ENCODE measurements at regions not wholly inside any gene's neighbourhood (a gene's known extent, or its start where the extent isn't known, plus 50 kb on each side); places are given as distances from the start of the nearest gene placed in this dataset.

- DNase-seq (ENCODE audit: low read depth in 2 of 2) = no peak
- Histone ChIP-seq H3K79me2 (ENCODE audit: control insufficient read depth, insufficient read depth, low read length) (no peaks in the 10 kb centered on the region), H3K27ac (ENCODE audit: insufficient read depth, low read length) (no peak overlapping the region), H3K9ac (ENCODE audit: insufficient read depth, low read length) (no peak overlapping the region), H3K4me2 (ENCODE audit: extremely low read depth, insufficient read depth, low read length) (no peak overlapping the region), H3K4me1 (ENCODE audit: control insufficient read depth, extremely low read depth, insufficient read depth, low read length) (no peaks in the 10 kb centered on the region), H2AFZ (ENCODE audit: low read length) (no peak overlapping the region), H3K4me3 (replicated peaks in 1 of 4; ENCODE audit: control extremely low read depth in 1 of 4, insufficient read depth in 1 of 4, low read depth in 3 of 4, low read length in 4 of 4) (no peak overlapping the region), H4K20me1 (ENCODE audit: control insufficient read depth, extremely low read depth, insufficient read depth, low read length) (no peaks in the 10 kb centered on the region), H3K36me3 (ENCODE audit: control insufficient read depth, insufficient read depth, low read length) (no peaks in the 10 kb centered on the region), H3K27me3 (ENCODE audit: control insufficient read depth, insufficient read depth, low read length) (no peaks in the 10 kb centered on the region), H3K9me3 (ENCODE audit: control insufficient read depth, insufficient read depth, low read depth, low read length) (no peaks in the 10 kb centered on the region)
- no peak for TF ChIP-seq EZH2 (IDR thresholded peaks at IDR 0.05; ENCODE audit: low read length, missing control alignments)
- no peak for TF ChIP-seq CTCF (conservative IDR thresholded peaks at IDR 0.05 in 1 of 2, IDR thresholded peaks at IDR 0.05 in 1 of 2; ENCODE audit: low read depth in 1 of 2, low read length in 2 of 2)
These were observed 259.9 kb upstream of the MYT1L start for GRCh38 chr2:2590841-2591541.

- no peaks in the 10 kb centered on the region for H3K27me3 ChIP-seq (ENCODE audit: control insufficient read depth, insufficient read depth, low read length)
- H3K4me1 ChIP-seq (ENCODE audit: control insufficient read depth, extremely low read depth, insufficient read depth, low read length) = no peaks in the 10 kb centered on the region
- no peak overlapping the region for H3K4me2 ChIP-seq (ENCODE audit: extremely low read depth, insufficient read depth, low read length)
- no peak overlapping the region for H3K4me3 ChIP-seq (replicated peaks in 1 of 4; ENCODE audit: control extremely low read depth in 1 of 4, insufficient read depth in 1 of 4, low read depth in 3 of 4, low read length in 4 of 4)
- DNase-seq (ENCODE audit: low read depth in 2 of 2) = no peak
- H4K20me1 ChIP-seq (ENCODE audit: control insufficient read depth, extremely low read depth, insufficient read depth, low read length) = no peaks in the 10 kb centered on the region
- H2AFZ ChIP-seq (ENCODE audit: low read length) = no peak overlapping the region
- no peak overlapping the region for H3K27ac ChIP-seq (ENCODE audit: insufficient read depth, low read length)
- no peaks in the 10 kb centered on the region for H3K79me2 ChIP-seq (ENCODE audit: control insufficient read depth, insufficient read depth, low read length)
- H3K9me3 ChIP-seq (ENCODE audit: control insufficient read depth, insufficient read depth, low read depth, low read length) = no peaks in the 10 kb centered on the region
- no peak for TF ChIP-seq EZH2 (IDR thresholded peaks at IDR 0.05; ENCODE audit: low read length, missing control alignments)
- H3K36me3 ChIP-seq (ENCODE audit: control insufficient read depth, insufficient read depth, low read length) = no peaks in the 10 kb centered on the region
- H3K9ac ChIP-seq (ENCODE audit: insufficient read depth, low read length) = no peak overlapping the region
These were observed 259.1 kb upstream of the MYT1L start for GRCh38 chr2:2590141-2590540.

- no peak for DNase-seq (ENCODE audit: low read depth in 2 of 2)
- Histone ChIP-seq H3K36me3 (ENCODE audit: control insufficient read depth, insufficient read depth, low read length) (no peaks in the 10 kb centered on the region), H3K4me3 (replicated peaks in 1 of 4; ENCODE audit: control extremely low read depth in 1 of 4, insufficient read depth in 1 of 4, low read depth in 3 of 4, low read length in 4 of 4) (no peak overlapping the region), H3K9me3 (ENCODE audit: control insufficient read depth, insufficient read depth, low read depth, low read length) (no peaks in the 10 kb centered on the region), H3K79me2 (ENCODE audit: control insufficient read depth, insufficient read depth, low read length) (no peaks in the 10 kb centered on the region), H3K9ac (ENCODE audit: insufficient read depth, low read length) (no peak overlapping the region), H3K27ac (ENCODE audit: insufficient read depth, low read length) (no peak overlapping the region), H3K27me3 (ENCODE audit: control insufficient read depth, insufficient read depth, low read length) (no peaks in the 10 kb centered on the region), H3K4me1 (ENCODE audit: control insufficient read depth, extremely low read depth, insufficient read depth, low read length) (no peaks in the 10 kb centered on the region), H3K4me2 (ENCODE audit: extremely low read depth, insufficient read depth, low read length) (no peak overlapping the region), H2AFZ (ENCODE audit: low read length) (no peak overlapping the region), H4K20me1 (ENCODE audit: control insufficient read depth, extremely low read depth, insufficient read depth, low read length) (no peaks in the 10 kb centered on the region)
- TF ChIP-seq CTCF (conservative IDR thresholded peaks at IDR 0.05 in 1 of 2, IDR thresholded peaks at IDR 0.05 in 1 of 2; ENCODE audit: low read depth in 1 of 2, low read length in 2 of 2) (no peak), EZH2 (IDR thresholded peaks at IDR 0.05; ENCODE audit: low read length, missing control alignments) (no peak)
These were observed 257.7 kb upstream of the MYT1L start for GRCh38 chr2:2588777-2589176.

All from fibroblast of lung (primary cell).